Activated effector memory CD4-positive, alpha-beta T cell treated with anti-CD3 and anti-CD28 coated beads, Interleukin-2, amount 50 U/mL, for 16 hours (primary cell): ENCODE measurements at regions not wholly inside any gene's neighbourhood (a gene's known extent, or its start where the extent isn't known, plus 50 kb on each side); places are given as distances from the start of the nearest gene placed in this dataset.

Experiments used
- DNase-seq: peaks from one replicate; pipeline ENCODE4 v3.0.0-alpha.2; 2020

- DNase-seq, result no peak
Measured at GRCh38 chr5:68759593-68759992, 334.2 kb upstream of the SLC30A5 start.

- no peak for DNase-seq
Measured at GRCh38 chr5:68762201-68762600, 331.6 kb upstream of the SLC30A5 start.

- no peak for DNase-seq
Measured at GRCh38 chr5:68766952-68767464, 326.8 kb upstream of the SLC30A5 start.

GRCh38 chr5:68770551-68770950 is 323.3 kb upstream of the SLC30A5 start:
- no peak for DNase-seq

- DNase-seq, result no peak
Measured at GRCh38 chr5:68771221-68771620, 322.6 kb upstream of the SLC30A5 start.

- no peak for DNase-seq
Measured at GRCh38 chr5:68771732-68772131, 322.1 kb upstream of the SLC30A5 start.

- no peak for DNase-seq
Measured at GRCh38 chr5:68776381-68776780, 317.4 kb upstream of the SLC30A5 start.

GRCh38 chr5:68777135-68777534 is 316.7 kb upstream of the SLC30A5 start:
- no peak for DNase-seq

GRCh38 chr5:68778484-68778883 is 315.3 kb upstream of the SLC30A5 start:
- DNase-seq, result no peak

GRCh38 chr5:68780299-68780955 is 313.4 kb upstream of the SLC30A5 start:
- no peak for DNase-seq

GRCh38 chr5:68793074-68793473 is 300.7 kb upstream of the SLC30A5 start:
- DNase-seq, result no peak

- DNase-seq, result no peak
Measured at GRCh38 chr5:68793993-68794392, 299.8 kb upstream of the SLC30A5 start.

GRCh38 chr5:68795190-68795589 is 298.6 kb upstream of the SLC30A5 start:
- no peak for DNase-seq

- no peak for DNase-seq
Measured at GRCh38 chr5:68798877-68799843, 294.7 kb upstream of the SLC30A5 start.

GRCh38 chr5:68802430-68802829 is 291.4 kb upstream of the SLC30A5 start:
- DNase-seq, result no peak

GRCh38 chr5:68803881-68804319 is 289.9 kb upstream of the SLC30A5 start:
- DNase-seq, result no peak

- no peak for DNase-seq
Measured at GRCh38 chr5:68804343-68804742, 289.5 kb upstream of the SLC30A5 start.

GRCh38 chr5:68805444-68805843 is 288.4 kb upstream of the SLC30A5 start:
- no peak for DNase-seq

GRCh38 chr5:68817632-68818031 is 276.2 kb upstream of the SLC30A5 start:
- DNase-seq, result no peak

GRCh38 chr5:68818057-68818695 is 275.6 kb upstream of the SLC30A5 start:
- no peak for DNase-seq

GRCh38 chr5:68818870-68819269 is 274.9 kb upstream of the SLC30A5 start:
- DNase-seq, result no peak

- no peak for DNase-seq
Measured at GRCh38 chr5:68821056-68821455, 272.8 kb upstream of the SLC30A5 start.

- DNase-seq, result no peak
Measured at GRCh38 chr5:68822796-68823195, 271.0 kb upstream of the SLC30A5 start.
